H9 (cell line): ENCODE measurements at regions not wholly inside any gene's neighbourhood (a gene's known extent, or its start where the extent isn't known, plus 50 kb on each side); places are given as distances from the start of the nearest gene placed in this dataset.

Experiments used
- DNase-seq: peaks from one replicate; pipeline ENCODE4 v3.0.0-alpha.2; 2017
- H2AFZ ChIP-seq: one replicate; pipeline ENCODE4 v1.6.1; 2013; ENCODE audit warnings: mild to moderate bottlenecking, low read length, control low read depth, moderate library complexity
- H2AK5ac ChIP-seq: 2 replicates; pipeline ENCODE4 v1.6.1; 2013; ENCODE audit warnings: low read length, control low read depth, mixed read lengths; ENCODE audit not compliant: insufficient read length
- H2BK120ac ChIP-seq: one replicate; pipeline ENCODE4 v1.6.1; 2013; ENCODE audit warnings: low read depth, mild to moderate bottlenecking, low read length, control low read depth, inconsistent platforms; ENCODE audit not compliant: poor library complexity, severe bottlenecking
- H2BK12ac ChIP-seq: 2 replicates; pipeline ENCODE4 v1.6.1; 2013; ENCODE audit warnings: low read length, control low read depth, mixed read lengths, low read depth; ENCODE audit not compliant: insufficient read length
- H2BK15ac ChIP-seq: 2 replicates; pipeline ENCODE4 v1.6.1; 2013; ENCODE audit warnings: low read depth, low read length, control low read depth
- H2BK20ac ChIP-seq: one replicate; pipeline ENCODE4 v1.6.1; 2013; ENCODE audit warnings: low read depth, mild to moderate bottlenecking, low read length, control low read depth, inconsistent platforms; ENCODE audit not compliant: poor library complexity, severe bottlenecking
- H2BK5ac ChIP-seq: 2 replicates; pipeline ENCODE4 v1.6.1; 2013; ENCODE audit warnings: low read length, control low read depth, mixed read lengths; ENCODE audit not compliant: insufficient read length
- H3K14ac ChIP-seq: 2 replicates; pipeline ENCODE4 v1.6.1; 2013; ENCODE audit warnings: low read length, control low read depth; ENCODE audit not compliant: insufficient read depth
- H3K18ac ChIP-seq: 2 replicates; pipeline ENCODE4 v1.6.1; 2013; ENCODE audit warnings: low read depth, mild to moderate bottlenecking, mixed read lengths, low read length, control low read depth; ENCODE audit not compliant: insufficient read length
- H3K23ac ChIP-seq: 2 replicates; pipeline ENCODE4 v1.6.1; 2013; ENCODE audit warnings: low read length, control low read depth, mixed read lengths, low read depth; ENCODE audit not compliant: insufficient read length
- H3K23me2 ChIP-seq: 2 replicates; pipeline ENCODE4 v1.6.1; 2013; ENCODE audit warnings: low read depth, mild to moderate bottlenecking, mixed read lengths, low read length, control low read depth; ENCODE audit not compliant: insufficient read length, poor library complexity, severe bottlenecking
- H3K27ac ChIP-seq: 2 replicates; pipeline ENCODE4 v1.5.1; 2013; ENCODE audit warnings: low read length, control low read depth, mixed read lengths, low read depth; ENCODE audit not compliant: insufficient read length
- H3K27me3 ChIP-seq: 2 replicates; pipeline ENCODE4 v1.6.1; 2013; ENCODE audit warnings: low read length, control low read depth, inconsistent platforms; ENCODE audit not compliant: insufficient read depth
- H3K4ac ChIP-seq: 2 replicates; pipeline ENCODE4 v1.6.1; 2013; ENCODE audit warnings: low read depth, mild to moderate bottlenecking, control low read depth, inconsistent platforms, low read length, moderate library complexity
- H3K4me1 ChIP-seq: 2 replicates; pipeline ENCODE4 v1.6.1; 2013; ENCODE audit warnings: low read length, control low read depth, inconsistent platforms; ENCODE audit not compliant: insufficient read depth
- H3K4me2 ChIP-seq: 2 replicates; pipeline ENCODE4 v1.6.1; 2013; ENCODE audit warnings: low read length, control low read depth, mixed read lengths; ENCODE audit not compliant: insufficient read length, insufficient read depth
- H3K56ac ChIP-seq: 2 replicates; pipeline ENCODE4 v1.6.1; 2013; ENCODE audit warnings: low read depth, mild to moderate bottlenecking, mixed read lengths, low read length, control low read depth; ENCODE audit not compliant: insufficient read length
- H3K79me1 ChIP-seq: 2 replicates; pipeline ENCODE4 v1.6.1; 2013; ENCODE audit warnings: low read depth, mild to moderate bottlenecking, moderate library complexity, low read length, control low read depth, inconsistent platforms; ENCODE audit not compliant: insufficient read depth, poor library complexity, severe bottlenecking
- H3K79me2 ChIP-seq: 2 replicates; pipeline ENCODE4 v1.6.1; 2013; ENCODE audit warnings: low read length, control low read depth, inconsistent platforms; ENCODE audit not compliant: insufficient read depth
- H3K9ac ChIP-seq: 2 replicates; pipeline ENCODE4 v1.6.1; 2013; ENCODE audit warnings: low read length, control low read depth, mixed read lengths; ENCODE audit not compliant: insufficient read length; ENCODE audit errors: extremely low read depth
- H3K9me3 ChIP-seq: one replicate; pipeline ENCODE4 v1.6.1; 2013; ENCODE audit warnings: low read depth, low read length, inconsistent platforms; ENCODE audit not compliant: control insufficient read depth
- H3T11ph ChIP-seq: one replicate; pipeline ENCODE4 v1.6.1; 2013; ENCODE audit warnings: mild to moderate bottlenecking, low read length, control low read depth, inconsistent platforms
- H4K20me1 ChIP-seq: one replicate; pipeline ENCODE4 v1.6.1; 2013; ENCODE audit not compliant: control insufficient read depth, insufficient read length, insufficient read depth
- H4K5ac ChIP-seq: 2 replicates; pipeline ENCODE4 v1.6.1; 2013; ENCODE audit warnings: low read depth, mild to moderate bottlenecking, mixed read lengths, low read length, control low read depth; ENCODE audit not compliant: insufficient read length
- H4K8ac ChIP-seq: replicated peaks from 2 replicates; pipeline ENCODE4 v1.6.1; 2013; ENCODE audit warnings: low read length, control low read depth, mixed read lengths, low read depth; ENCODE audit not compliant: insufficient read length
- H4K91ac ChIP-seq: 2 replicates; pipeline ENCODE4 v1.6.1; 2013; ENCODE audit warnings: low read depth, mild to moderate bottlenecking, moderate library complexity, mixed read lengths, low read length, control low read depth; ENCODE audit not compliant: insufficient read length
- H3K27ac Mint-ChIP-seq, 3 experiments: 2 replicates in 2 of 3; 3 replicates in 1 of 3; pipeline ENCODE4 v1.8.0; 2020 to 2021; ENCODE audit warnings: mixed read lengths in 3 of 3, mild to moderate bottlenecking in 1 of 3, moderate library complexity in 1 of 3
- H3K27me3 Mint-ChIP-seq: 2 replicates; pipeline ENCODE4 v1.8.0; 2021; ENCODE audit warnings: low read depth, mild to moderate bottlenecking, moderate library complexity, mixed read lengths
- H3K36me3 Mint-ChIP-seq, 3 experiments: 2 replicates in 2 of 3; 3 replicates in 1 of 3; pipeline ENCODE4 v1.8.0; 2020 to 2021; ENCODE audit warnings: low read depth in 3 of 3, mixed read lengths in 3 of 3; ENCODE audit not compliant: insufficient read depth in 1 of 3
- H3K4me1 Mint-ChIP-seq, 2 experiments: 2 replicates each; pipeline ENCODE4 v1.8.0; 2020; ENCODE audit warnings: mixed read lengths in 2 of 2
- H3K4me3 Mint-ChIP-seq, 2 experiments: 2 replicates in 1 of 2; 3 replicates in 1 of 2; pipeline ENCODE4 v1.8.0; 2020 to 2021; ENCODE audit warnings: mild to moderate bottlenecking in 2 of 2, mixed read lengths in 2 of 2, moderate library complexity in 1 of 2
- H3K9me3 Mint-ChIP-seq, 2 experiments: 2 replicates in 1 of 2; 3 replicates in 1 of 2; pipeline ENCODE4 v1.8.0; 2020; ENCODE audit warnings: mild to moderate bottlenecking in 2 of 2, mixed read lengths in 2 of 2, moderate library complexity in 1 of 2
- CTCF ChIP-seq: fragments of 200-600 bp; sonication (generic); conservative IDR thresholded peaks from 3 replicates; pipeline ENCODE4 v1.8.0; 2021; ENCODE audit warnings: antibody characterized with exemption, mild to moderate bottlenecking
- WGBS: extraction: QIAGEN DNeasy Blood & Tissue Kit; methylation state at CpG from one replicate; pipeline ENCODE4 v1.1.7; 2013; ENCODE audit warnings: missing lambda C conversion rate, low lambda C conversion rate, mixed read lengths; ENCODE audit not compliant: insufficient read length; ENCODE audit errors: extremely low coverage; 5-methylcytosine and 5-hydroxymethylcytosine counted together

GRCh38 chr9:103991001-103991400, 103.1 kb upstream of the SMC2 start:
- Histone ChIP-seq H3K27ac (no peak overlapping the region), H3T11ph (no peak overlapping the region), H4K91ac (no peak overlapping the region), H4K8ac (no peak overlapping the region), H3K14ac (no peak overlapping the region), H3K27me3 (no peaks in the 10 kb centered on the region), H3K9ac (no peak overlapping the region), H3K9me3 (no peaks in the 10 kb centered on the region), H2AFZ (no peak overlapping the region), H3K56ac (no peak overlapping the region), H3K23ac (no peak overlapping the region), H2BK20ac (no peak overlapping the region), H3K79me1 (no peaks in the 10 kb centered on the region), H3K79me2 (no peaks in the 10 kb centered on the region), H2AK5ac (no peak overlapping the region), H3K18ac (no peak overlapping the region), H3K23me2 (no peaks in the 10 kb centered on the region), H3K4me2 (no peak overlapping the region), H2BK12ac (no peak overlapping the region), H2BK15ac (no peak overlapping the region), H2BK5ac (no peak overlapping the region), H4K5ac (no peak overlapping the region), H3K4me1 (peaks cover 4% of the 10 kb centered on the region), H4K20me1 (no peaks in the 10 kb centered on the region), H3K4ac (no peak overlapping the region), H2BK120ac (no peak overlapping the region)
- Mint-ChIP-seq H3K4me3 (no peak overlapping the region), H3K27ac (peak overlapping the region in 1 of 3 experiments; percentile 72; a peak in 2 of 7 replicates), H3K27me3 (no peaks in the 10 kb centered on the region), H3K9me3 (no peaks in the 10 kb centered on the region), H3K36me3 (no peaks in the 10 kb centered on the region), H3K4me1 (peaks cover 18 to 19% of the 10 kb centered on the region in 2 experiments)
- TF ChIP-seq CTCF, result no peak
- DNase-seq, result peak; percentile 39
- WGBS, result no CpG with 5 or more reads among the region's 2 CpGs
